CD4-positive, alpha-beta T cell treated with Interleukin-21 for 1 hour (primary cell): ENCODE measurements at regions not wholly inside any gene's neighbourhood (a gene's known extent, or its start where the extent isn't known, plus 50 kb on each side); places are given as distances from the start of the nearest gene placed in this dataset.
"Not testable (repeated sequence)": the region's sequence is repeated elsewhere in the genome, so short reads cannot be mapped to it uniquely, and the experiment has no call there.

ENCODE experiments used
- DNase-seq: peaks from one replicate; pipeline ENCODE4 v3.0.0-alpha.2; 2020

DNA sequence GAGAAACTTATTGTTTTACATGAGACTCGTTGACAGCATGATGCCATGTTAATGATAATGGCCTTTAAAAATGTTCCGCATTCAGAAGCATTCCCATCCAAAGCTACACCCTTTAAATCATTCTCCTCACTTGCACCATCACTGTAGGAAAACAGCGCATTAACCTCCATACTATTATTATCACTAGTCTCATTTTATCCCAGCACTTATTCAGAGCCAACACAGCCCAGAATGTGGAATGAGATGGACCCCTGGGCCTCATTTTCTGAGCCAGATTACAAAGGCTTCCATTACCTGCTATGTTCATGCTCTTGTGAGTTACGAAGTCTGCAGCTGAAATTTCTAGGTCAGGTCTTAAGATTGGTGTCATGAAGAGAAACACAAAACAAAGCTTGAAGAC is 159.4 kb downstream of the HS3ST3A1 start:
- no peak for DNase-seq

DNA sequence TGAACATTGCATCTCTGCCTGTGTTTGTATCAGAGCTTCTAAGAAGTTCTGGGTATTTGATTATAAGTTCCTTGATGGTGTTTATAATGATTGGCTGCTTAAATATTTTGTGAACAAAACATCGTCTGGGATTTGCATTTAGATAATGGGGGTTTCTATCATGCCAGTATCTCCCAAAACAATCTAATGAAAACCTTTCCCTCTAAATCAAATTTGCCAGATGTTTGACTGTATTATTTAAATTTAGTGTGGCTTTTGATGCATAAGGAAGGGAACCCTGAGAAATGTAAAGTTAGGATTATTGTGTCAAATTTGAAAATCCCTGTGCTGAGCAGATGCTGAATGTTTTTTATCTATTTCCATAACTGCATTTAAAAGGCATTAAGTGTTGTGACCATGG is 159.9 kb downstream of the HS3ST3A1 start:
- no peak for DNase-seq

DNA sequence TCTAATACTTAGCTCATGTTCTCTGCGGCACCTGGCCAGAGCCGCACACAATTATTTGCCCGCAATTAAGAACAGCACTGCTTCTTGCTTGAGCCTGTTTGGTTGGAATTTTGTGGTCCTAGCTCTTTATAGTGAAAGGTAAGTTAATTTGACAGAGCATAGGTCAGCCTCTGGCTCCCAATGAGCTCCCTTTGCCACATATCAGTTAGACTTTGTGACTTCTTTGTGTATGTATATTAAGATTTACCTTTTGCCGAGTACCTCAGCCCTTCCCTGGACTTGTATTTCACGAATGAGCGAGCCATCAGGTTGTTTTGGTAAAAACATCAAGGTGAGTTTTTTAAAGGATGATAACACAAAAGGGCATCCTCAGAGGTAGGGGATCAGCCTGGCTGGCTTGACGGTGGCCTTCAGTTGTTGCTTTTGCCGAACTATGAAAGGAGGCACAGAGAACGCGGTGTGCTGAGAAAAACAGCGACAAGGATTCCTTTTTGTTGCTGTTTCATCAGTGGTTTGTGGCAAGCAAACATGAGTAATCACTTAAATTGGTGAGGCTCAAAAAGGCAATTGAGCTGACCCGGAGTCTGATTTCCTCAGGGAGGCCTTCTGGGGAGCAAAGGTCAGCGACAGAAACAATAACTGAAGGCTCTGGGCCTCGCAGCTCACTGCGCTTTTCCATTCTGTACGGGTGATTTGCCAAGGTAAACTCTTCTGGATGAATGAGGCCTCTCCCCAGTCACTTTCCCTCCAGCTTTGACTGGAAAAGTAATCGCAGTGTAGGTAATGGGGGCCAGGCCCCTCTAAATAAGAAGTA is 163.6 kb downstream of the HS3ST3A1 start:
- DNase-seq = no peak

DNA sequence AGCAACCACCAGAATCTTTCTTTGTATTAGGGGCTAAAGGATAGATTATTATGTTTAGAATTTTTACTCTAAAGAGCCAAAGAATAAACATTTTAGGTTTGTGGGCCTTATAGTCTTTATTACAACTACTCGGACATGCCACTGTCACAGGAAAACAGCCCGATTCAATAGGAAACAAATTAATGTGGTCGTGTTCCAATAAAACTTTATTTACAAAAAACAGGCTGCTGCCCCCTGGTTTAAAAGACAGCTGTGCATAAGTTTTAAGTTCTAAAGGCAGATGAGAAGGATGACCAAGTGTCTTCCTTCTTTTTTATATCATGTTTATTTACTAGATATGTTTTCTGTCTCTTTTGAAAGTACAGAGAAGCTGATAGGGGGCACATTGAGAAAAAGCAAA is 166.5 kb downstream of the HS3ST3A1 start:
- no peak for DNase-seq

DNA sequence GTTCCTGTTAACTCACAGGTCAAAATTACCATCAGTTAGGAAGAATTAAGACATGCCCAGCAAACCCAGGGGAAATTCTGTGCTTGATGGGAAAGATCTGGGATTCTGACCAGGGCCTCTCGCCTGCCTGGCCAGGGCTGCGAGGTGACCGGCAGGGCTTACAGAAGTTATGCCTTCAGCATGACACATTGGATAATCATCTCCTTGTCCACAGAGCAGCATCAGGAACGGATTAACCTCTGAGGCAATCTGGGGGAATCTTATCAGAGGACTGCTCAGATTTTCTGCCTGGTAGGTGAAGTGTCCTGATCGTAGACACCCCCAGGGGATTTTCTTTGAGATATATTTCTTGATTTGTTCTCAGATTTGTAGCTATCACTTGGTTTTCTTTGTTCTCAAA is 172.5 kb downstream of the HS3ST3A1 start:
- no peak for DNase-seq

DNA sequence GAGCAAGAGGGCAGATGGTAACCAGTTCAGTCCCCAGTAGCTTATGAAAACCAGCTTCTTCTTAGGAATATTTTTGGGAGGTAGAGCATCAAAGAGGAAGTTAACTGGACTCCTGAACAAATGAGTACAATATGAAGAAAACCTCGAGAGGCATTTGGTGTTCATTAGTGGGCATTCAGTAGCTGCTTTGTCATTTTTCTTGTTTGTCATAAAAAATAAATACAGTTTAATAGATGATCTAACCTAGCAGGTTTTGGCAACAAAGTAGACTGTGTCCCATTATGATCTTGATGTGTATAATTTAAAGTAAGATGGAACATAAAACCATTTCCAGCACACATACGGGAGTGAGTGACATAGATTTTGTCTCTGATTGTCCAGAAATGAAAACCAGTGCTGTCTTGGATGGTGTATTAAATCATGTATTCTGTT is 173.1 kb downstream of the HS3ST3A1 start:
- no peak for DNase-seq

DNA sequence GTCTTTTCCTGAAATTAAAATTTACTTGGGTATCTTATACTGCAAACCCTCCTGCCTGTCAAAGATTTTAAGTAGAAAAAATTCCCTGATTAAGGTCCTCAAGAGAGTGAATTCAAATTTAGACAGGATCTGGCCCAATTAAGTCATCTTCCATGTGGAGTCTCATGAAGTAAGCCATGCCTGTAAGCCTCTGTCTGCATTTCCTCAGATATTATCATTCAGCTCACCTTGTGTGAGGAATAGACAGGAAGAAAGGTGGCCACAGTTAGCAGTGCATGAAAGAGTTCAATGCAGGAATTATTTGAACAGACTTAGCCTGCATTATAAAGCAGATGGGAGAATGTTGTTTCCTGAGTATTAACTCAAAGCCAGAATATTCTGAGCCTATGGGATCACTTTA is 174.7 kb downstream of the HS3ST3A1 start:
- no peak for DNase-seq

DNA sequence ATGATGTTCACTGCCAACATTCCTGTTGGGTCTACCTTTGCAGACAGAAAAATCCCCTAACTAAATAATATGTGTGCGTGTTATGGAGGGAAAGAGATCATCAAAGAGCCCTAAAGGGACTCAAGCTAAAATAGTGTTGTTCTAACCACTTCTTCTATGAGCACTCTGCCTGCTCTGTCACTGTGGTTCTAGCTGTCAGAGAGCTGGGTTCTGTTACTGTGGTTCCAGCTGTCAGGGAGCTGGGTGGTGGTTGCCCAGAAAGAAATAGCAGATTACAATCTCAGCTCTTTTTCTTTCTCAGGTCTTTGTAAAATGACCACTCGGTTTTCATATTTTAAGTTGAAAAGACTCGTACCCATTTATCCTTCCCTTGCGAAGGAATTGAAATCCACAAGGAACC is 176.3 kb downstream of the HS3ST3A1 start:
- no peak for DNase-seq

DNA sequence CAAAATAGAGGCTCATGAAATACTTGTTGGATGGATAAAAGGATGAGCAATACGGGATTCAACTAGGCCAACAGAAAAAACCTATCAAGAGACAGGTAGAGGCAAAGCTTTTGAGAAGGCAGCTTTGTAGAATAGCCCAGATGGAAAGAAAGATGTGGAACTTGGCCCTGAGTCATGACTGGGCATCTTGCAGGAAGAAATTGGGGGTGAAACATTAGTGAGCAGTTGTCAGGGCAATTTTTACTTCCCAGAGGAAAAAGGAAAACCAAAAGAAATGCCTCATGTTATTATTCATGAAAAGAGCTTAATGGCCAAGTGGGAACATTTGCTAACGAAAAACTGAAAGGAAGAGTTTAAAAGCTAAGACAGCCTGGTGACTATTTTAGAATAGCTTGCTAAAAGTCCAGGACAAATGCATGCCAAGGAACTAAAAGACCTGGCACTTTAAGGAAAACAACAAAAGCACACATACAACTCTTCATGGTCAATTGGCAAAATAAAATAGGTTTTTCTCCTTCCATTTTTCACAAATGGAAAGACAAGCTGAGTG is 180.1 kb downstream of the HS3ST3A1 start:
- no peak for DNase-seq

DNA sequence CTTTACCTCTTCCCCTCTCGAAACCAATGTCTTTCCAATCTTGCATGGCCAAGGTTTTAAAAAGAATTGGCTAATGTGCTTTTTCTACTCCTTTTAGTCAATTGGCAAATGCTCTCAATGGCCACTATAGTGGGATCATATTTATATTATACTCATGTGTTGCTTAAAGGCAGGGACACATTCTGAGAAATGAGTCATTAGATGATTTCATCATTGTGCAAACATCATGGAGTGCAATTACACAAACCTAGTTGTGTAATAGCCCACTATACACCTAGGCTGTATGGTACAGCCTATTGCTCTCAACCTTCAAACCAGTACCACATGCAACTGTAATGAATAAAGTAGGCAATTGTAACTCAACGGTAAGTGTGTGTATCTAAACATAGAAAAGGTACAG is 180.9 kb downstream of the HS3ST3A1 start:
- no peak for DNase-seq

DNA sequence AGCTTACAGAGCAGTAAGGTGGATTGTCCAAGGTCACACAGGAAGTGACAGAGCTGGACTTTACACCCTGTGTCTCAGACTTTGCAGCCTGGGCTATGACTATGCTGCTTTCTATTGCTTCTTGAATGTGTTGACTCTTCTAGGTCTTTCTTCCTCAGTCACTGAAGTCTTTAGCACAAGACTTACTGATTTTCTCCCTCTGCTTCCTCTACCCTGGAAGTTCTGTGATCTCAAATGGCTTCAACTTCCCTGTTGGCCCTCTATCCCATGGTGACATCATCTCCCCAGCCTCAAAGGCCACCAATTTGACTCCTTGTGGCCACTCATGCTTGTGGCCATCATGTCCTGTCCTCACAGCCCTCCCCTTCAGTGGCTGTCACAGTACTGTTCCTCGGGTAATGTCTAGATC is 181.3 kb downstream of the HS3ST3A1 start:
- no peak for DNase-seq

DNA sequence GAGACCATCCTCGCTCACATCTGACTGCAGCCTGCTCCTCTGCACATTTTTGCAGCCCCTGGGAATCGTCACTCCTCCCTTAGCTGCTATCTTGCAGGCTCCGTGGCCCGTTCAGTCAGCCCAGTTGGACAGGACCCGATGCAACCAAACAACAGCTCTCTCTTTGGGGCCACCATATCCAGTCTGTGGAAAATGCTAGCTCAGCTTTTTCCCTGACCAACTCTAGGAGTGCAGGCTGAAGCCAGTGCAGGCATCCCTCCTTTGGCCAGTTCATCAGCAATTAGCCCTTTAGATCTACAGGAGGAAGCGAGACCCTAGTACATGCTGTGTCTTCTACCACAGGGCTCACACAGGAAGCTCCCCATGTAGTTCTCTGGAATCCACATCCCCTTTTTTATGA is 182.1 kb downstream of the HS3ST3A1 start:
- no peak for DNase-seq

DNA sequence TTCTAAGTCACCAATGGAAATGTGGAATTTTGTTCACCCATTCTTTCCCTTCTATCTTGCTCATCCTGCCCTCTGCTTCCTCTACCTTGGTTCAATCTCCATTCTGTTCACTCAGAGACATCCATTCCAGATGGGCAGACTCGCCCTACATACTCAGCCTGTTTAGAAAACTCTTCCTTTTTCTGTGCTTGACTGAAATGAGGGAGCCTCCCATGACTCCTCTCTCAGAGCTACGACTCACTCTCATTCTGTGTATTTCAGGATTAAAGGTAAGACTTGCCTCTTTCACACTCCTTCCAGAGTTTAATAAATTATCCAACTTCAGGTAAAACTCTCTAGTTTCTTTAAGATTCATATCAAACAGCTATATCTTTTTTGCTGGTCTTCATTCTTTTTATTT is 182.8 kb downstream of the HS3ST3A1 start:
- DNase-seq = no peak

DNA sequence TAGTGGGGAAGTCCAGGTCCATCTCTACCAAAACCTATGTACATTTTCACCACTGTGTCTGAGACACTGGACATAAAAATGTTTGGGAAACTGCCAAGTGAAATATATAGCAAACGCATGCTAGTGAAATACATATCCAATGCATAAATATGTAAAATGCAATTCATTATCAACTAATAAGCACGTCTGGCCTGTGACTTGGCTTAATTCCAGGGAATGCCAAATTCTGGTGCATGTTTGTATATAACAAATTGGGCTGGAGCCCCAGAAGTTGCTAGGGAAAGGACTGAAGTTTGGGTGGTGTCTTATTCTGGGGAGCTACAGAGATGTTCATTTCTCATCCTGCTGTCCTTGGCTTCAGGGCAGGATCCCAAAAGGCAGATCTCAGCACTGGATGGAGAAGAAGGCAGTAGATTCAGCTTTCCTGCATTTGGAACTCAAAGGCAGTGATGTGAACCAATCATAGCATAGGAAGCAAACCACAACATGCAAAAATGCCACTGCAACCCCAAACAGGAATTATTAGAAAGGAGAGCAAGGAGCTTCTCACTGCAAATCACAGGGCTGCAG is 184.3 kb downstream of the HS3ST3A1 start:
- no peak for DNase-seq

DNA sequence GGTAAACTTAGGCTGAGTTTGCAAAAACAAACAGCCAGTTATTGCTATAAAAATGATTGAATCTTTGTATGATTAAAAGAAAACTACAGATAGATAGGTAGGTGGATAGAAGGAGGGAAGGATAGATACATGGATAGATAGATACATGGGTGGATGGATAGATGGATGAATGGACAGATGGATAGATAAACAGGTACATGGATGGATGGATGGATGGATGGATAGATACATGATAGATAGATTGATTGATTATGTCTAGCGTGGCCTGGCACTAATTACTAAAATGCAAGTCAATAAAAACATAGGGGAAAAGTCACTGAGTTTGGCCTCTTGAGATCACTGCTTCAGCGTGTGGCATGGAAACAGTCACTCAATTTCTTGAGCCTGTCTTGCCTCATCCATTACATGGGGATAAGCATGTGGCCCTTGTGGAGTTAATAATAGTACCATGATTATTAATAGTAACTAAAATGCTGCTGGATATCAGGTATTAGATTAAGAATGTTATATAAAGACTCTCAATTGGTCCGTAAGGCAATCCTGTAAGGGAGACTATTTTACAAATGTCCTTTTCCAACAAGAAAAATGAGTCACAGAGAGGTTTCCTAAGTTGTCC is 184.9 kb downstream of the HS3ST3A1 start:
- no peak for DNase-seq

DNA sequence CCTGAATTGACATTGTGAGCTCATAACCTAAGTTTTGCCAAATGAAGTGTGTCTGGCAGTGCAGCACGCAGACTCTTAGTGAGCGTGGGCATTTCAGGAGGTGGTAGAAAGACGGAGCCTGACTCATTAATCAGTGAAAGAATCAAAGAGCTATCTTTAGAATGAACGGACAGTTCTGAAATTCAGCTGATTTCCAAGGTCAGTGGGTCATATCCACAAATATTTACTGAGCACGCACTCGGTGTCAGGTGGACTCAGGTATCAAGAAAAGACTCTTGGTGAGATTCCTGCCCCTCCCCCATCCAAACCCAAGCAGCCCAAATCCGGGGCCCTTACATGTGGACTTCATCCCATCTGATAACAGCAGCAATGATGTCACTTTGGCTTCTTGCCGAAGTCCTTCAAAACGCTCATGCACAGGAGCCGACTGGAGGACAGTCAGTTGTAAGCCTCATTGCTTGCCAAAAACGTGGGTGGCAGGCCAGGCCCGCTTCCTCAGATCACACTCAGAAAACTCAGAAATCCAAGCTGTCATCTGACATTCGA is 185.8 kb downstream of the HS3ST3A1 start:
- no peak for DNase-seq

DNA sequence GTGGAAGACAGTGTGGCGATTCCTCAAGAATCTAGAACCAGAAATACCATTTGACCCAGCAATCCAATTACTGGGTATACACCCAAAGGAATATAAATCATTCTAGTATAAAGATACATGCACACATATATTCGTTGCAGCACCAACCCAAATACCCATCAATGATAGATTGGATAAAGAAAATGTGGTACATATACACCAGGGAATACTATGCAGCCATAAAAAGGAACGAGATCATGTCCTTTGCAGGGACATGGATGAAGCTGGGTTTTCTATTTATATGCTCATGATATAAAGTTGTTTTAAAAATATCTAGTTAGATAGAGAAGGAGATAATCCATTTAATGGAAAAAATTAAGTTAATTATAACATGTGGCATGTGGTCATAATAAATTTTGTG is 186.5 kb downstream of the HS3ST3A1 start:
- not testable (repeated sequence) for DNase-seq

DNA sequence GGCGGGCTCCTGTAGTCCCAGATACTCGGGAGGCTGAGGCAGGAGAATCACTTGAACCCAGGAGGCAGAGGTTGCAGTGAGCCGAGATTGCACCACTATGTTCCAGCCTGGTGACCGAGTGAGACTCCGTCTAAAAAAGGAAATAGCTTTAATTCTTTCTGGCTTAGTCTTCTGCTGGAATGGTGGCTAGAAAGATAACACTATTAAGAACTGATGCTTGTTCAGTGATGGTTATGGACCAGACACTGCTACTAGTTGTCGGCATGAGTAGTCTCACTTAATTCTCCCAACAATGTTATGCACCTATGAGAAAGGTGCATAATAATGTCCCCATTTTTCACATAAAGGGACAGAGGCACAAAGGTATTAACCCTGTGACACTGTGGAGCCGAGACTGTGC is 188.7 kb downstream of the HS3ST3A1 start:
- no peak for DNase-seq

DNA sequence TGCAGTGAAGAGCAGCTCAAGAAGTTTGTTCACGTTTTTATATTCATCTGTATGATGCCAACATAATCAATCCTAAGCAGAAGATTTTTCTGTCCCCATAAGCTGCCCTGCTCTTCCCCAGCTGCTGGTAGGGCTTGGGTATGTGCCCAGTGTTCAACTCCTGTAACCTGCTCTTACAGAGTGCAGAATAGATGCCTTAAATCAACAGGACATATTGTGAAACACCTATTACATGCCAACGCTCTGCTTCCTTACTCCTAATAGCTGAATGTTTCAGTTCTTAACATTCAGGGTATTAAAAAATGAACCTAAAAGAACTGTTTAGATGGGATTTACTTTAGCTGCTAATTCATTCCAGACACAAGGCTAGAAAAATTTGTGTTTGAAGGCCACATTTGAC is 190.9 kb downstream of the HS3ST3A1 start:
- no peak for DNase-seq

DNA sequence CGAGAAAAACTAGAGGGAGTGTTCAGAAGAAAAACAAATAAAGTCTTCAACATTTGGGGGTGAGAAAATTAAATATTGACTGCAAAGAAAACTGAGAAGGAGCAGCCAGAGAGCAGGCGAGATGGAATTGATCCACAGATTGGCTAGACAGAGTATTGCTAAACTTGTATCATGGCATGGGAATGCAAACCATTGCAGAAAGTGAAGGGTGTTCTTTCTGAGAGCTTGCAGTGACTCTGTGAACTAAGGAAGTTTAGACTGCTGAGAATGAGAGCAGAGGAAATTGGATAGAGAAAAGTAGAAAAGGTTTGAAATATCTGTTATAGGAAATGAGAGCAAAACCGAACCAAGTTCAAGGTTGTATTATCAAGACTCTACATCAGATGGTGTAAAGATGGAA is 191.5 kb downstream of the HS3ST3A1 start:
- DNase-seq = no peak

DNA sequence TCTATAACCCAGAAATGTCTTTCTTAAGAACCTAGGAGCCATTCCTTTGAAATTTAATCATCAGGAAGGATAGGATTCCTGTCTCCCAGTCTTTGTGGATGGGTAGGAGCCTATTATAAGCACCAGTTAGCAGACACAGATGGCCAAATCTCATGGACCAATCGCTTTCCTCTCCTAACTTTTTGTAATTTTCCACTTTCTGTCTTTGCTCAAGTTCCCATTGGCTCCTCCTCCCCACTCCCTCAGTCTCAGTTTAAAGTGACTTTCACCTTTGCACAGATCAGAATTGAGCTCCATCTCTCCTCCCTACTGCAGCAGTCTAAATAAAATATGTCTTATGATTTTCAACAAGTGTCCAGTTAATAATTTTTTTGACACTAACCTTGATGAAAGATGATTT is 192.3 kb downstream of the HS3ST3A1 start:
- DNase-seq = no peak

DNA sequence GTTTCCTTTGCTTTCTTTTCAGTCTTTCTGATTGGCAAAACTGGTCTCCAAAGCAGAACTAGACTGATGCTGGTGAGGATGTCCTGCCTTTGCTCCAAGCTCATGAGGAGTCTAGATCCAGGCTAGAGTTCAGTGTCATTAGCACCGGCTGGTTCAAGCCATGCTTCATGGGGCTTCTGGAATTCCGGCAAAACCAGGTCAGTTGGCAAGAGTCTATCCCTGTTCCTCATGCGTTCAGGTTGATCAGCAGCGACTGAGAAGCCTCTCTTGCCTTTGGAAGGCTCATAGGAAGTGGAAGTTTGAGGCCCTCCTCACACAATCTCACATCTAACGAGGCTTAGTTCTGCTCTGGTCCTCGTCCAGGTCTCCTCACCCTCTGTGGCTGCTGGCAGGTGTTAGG is 194.3 kb downstream of the HS3ST3A1 start:
- DNase-seq = no peak

DNA sequence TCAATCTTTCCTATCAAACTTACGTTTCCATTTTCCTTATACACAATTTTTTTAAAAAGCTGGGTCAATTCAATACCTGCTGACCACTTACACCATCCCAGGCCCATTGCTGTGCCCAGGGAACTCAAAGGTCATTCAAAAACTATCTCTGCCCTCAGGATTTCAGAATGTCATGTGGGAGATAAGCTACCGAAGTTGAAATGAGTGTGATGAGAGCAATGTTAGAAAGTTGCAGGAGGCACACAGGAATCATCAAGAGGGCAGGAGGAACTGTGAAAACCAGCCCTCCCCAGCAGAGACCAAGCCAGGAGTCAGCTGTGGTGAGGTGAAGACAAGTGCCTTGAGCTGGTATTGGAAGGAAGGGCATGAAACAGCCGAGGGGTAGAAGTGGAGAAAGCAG is 195.9 kb downstream of the HS3ST3A1 start:
- DNase-seq = no peak

DNA sequence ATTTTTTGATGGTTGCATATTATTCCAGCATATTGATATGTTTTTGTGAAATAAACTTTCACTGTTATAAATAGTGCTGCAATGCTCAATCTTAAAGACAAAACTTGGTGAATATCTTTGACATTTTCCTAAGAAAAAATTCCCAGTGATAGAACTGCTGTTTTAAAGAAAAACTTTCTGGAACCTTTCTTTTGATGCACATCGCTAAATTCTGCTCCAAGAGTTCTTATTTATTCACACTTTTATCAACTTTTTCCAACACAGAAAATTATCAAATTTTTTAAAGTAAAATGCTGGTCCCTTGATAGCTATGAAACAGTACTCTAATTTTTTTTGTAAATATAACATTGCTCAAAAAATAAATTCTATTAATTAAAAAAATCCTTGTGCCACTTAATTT is 196.6 kb downstream of the HS3ST3A1 start:
- no peak for DNase-seq
